Progenitor cell of endocrine pancreas (in vitro differentiated cells): ENCODE measurements at regions not wholly inside any gene's neighbourhood (a gene's known extent, or its start where the extent isn't known, plus 50 kb on each side); places are given as distances from the start of the nearest gene placed in this dataset.

Experiments used
- DNase-seq: peaks from one replicate; pipeline ENCODE4 v3.0.0; 2021; ENCODE audit warnings: low spot score; ENCODE audit not compliant: unreplicated experiment
- H3K27ac Mint-ChIP-seq: 2 replicates; pipeline ENCODE4 v1.8.0; 2021; ENCODE audit warnings: mild to moderate bottlenecking, moderate library complexity, mixed read lengths
- H3K27me3 Mint-ChIP-seq: 2 replicates; pipeline ENCODE4 v1.8.0; 2021; ENCODE audit warnings: mixed read lengths
- H3K36me3 Mint-ChIP-seq: 2 replicates; pipeline ENCODE4 v1.8.0; 2022; ENCODE audit warnings: mixed read lengths; ENCODE audit not compliant: insufficient read depth
- H3K4me1 Mint-ChIP-seq: 2 replicates; pipeline ENCODE4 v1.8.0; 2021; ENCODE audit warnings: low read depth, mixed read lengths
- H3K4me3 Mint-ChIP-seq: 2 replicates; pipeline ENCODE4 v1.8.0; 2021; ENCODE audit warnings: low read depth, mild to moderate bottlenecking, moderate library complexity, mixed read lengths
- H3K9me3 Mint-ChIP-seq: 2 replicates; pipeline ENCODE4 v1.8.0; 2021; ENCODE audit warnings: low read depth, mixed read lengths
- CTCF ChIP-seq: fragments of 200-600 bp; sonication (generic); IDR thresholded peaks from one replicate; pipeline ENCODE4 v1.5.0; 2021; ENCODE audit warnings: antibody characterized with exemption, mild to moderate bottlenecking; ENCODE audit not compliant: unreplicated experiment

DNA sequence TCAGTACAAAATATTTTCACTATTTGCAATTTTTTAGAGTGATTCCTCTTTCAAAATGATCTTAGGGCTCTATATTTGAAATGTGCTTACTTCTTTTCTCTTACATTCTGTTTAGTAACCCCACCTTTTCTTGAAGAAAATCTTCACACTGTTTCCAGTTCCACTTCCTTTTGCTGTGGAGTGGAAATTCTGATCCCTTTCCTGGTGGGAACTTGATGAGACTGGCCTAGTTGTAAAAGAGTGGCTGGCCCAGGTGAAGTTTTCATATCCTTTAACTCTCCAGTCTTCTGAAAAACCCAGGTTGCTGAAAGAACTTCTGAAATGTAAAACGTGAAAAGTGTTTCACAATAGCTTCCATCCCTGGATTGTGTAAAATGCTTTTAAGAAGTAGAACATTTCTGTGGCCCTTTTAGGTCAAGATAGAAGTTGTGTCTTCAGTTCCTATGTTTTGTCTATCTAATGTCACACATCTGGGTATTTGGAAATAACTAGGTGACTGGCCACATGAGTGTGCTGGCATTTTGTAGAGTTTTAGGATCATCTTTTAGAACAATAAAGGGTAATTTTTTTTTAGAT, 84.8 kb upstream of the LRIG1 start:
- peaks cover 2% of the 10 kb centered on the region for H3K4me1 Mint-ChIP-seq

DNA sequence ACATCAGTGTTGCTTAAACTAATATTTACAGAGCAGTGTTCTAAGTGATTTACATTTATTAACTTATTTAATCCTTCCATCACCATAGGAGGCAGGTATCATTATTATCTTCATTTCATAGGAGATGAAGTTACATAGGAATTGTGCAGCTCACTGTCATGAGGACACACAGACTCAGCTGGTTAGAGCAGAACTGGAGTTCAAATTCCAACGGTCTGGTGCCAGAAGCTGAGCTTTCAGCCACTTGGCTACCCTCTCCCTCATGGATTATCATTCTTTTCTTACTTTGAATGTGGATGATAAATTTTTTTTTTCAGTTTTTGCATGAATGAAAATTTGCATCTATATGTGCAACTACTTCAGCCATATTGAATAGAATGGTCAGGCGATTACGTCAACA, 86.0 kb upstream of the LRIG1 start:
- Mint-ChIP-seq H3K27ac (no peak overlapping the region), H3K27me3 (peaks cover 21% of the 10 kb centered on the region), H3K9me3 (no peaks in the 10 kb centered on the region), H3K36me3 (no peaks in the 10 kb centered on the region), H3K4me1 (peaks cover 2% of the 10 kb centered on the region), H3K4me3 (no peak overlapping the region)
- no peak for DNase-seq
- no peak for TF ChIP-seq CTCF

More for the DNA sequence above, 84.8 kb upstream of the LRIG1 start:
- no peak for DNase-seq
- Mint-ChIP-seq H3K4me3 (no peak overlapping the region), H3K9me3 (no peaks in the 10 kb centered on the region), H3K36me3 (no peaks in the 10 kb centered on the region), H3K27ac (no peak overlapping the region), H3K27me3 (peaks cover 21% of the 10 kb centered on the region)
- no peak for TF ChIP-seq CTCF

- Mint-ChIP-seq H3K4me1 (peaks cover 11% of the 10 kb centered on the region), H3K36me3 (no peaks in the 10 kb centered on the region), H3K27ac (no peak overlapping the region), H3K27me3 (peaks cover 34% of the 10 kb centered on the region), H3K4me3 (no peak overlapping the region), H3K9me3 (no peaks in the 10 kb centered on the region)
- TF ChIP-seq CTCF, result no peak
- no peak for DNase-seq
Measured at GRCh38 chr3:66588340-66588847, 87.6 kb upstream of the LRIG1 start.

GRCh38 chr3:66592016-66592761, 91.4 kb upstream of the LRIG1 start:
- Mint-ChIP-seq H3K9me3 (no peaks in the 10 kb centered on the region), H3K36me3 (no peaks in the 10 kb centered on the region), H3K4me1 (peaks cover 9% of the 10 kb centered on the region), H3K4me3 (no peak overlapping the region), H3K27ac (no peak overlapping the region), H3K27me3 (peaks cover 33% of the 10 kb centered on the region)
- no peak for DNase-seq
- no peak for TF ChIP-seq CTCF

GRCh38 chr3:66592927-66593625, 92.3 kb upstream of the LRIG1 start:
- H3K9me3 Mint-ChIP-seq, result no peaks in the 10 kb centered on the region
- no peak overlapping the region for H3K27ac Mint-ChIP-seq
- no peak for TF ChIP-seq CTCF
- no peak for DNase-seq
- no peaks in the 10 kb centered on the region for H3K36me3 Mint-ChIP-seq
- H3K27me3 Mint-ChIP-seq, result peaks cover 33% of the 10 kb centered on the region
- H3K4me3 Mint-ChIP-seq, result no peak overlapping the region
- H3K4me1 Mint-ChIP-seq, result peaks cover 9% of the 10 kb centered on the region
